MM.1S (cell line): ENCODE measurements at regions not wholly inside any gene's neighbourhood (a gene's known extent, or its start where the extent isn't known, plus 50 kb on each side); places are given as distances from the start of the nearest gene placed in this dataset.

ENCODE experiments used
- EZH2 ChIP-seq: fragments of 300-600 bp; sonication (generic); optimal IDR thresholded peaks from 2 replicates; pipeline ENCODE3; 2017; ENCODE audit warnings: low read depth, mild to moderate bottlenecking, antibody characterized with exemption, low read length, mixed read lengths
- TF ChIP-seq, protein P1 (sequence below): fragments of 300-600 bp; sonication (generic); IDR thresholded peaks from 2 replicates; pipeline ENCODE4 v1.5.1; 2016; ENCODE audit warnings: antibody characterized with exemption, low read length, mixed read lengths

- TF ChIP-seq, protein P1, sequence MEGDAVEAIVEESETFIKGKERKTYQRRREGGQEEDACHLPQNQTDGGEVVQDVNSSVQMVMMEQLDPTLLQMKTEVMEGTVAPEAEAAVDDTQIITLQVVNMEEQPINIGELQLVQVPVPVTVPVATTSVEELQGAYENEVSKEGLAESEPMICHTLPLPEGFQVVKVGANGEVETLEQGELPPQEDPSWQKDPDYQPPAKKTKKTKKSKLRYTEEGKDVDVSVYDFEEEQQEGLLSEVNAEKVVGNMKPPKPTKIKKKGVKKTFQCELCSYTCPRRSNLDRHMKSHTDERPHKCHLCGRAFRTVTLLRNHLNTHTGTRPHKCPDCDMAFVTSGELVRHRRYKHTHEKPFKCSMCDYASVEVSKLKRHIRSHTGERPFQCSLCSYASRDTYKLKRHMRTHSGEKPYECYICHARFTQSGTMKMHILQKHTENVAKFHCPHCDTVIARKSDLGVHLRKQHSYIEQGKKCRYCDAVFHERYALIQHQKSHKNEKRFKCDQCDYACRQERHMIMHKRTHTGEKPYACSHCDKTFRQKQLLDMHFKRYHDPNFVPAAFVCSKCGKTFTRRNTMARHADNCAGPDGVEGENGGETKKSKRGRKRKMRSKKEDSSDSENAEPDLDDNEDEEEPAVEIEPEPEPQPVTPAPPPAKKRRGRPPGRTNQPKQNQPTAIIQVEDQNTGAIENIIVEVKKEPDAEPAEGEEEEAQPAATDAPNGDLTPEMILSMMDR = no peak
- TF ChIP-seq EZH2 = no peak
These were observed 177.7 kb downstream of the MRPL14 start for GRCh38 chr6:43949551-43949991.
